ENCODE measurements at regions not wholly inside any gene's neighbourhood (a gene's known extent, or its start where the extent isn't known, plus 50 kb on each side); places are given as distances from the start of the nearest gene placed in this dataset.

- no peak for TF ChIP-seq EZH2phosphoT487 (IDR thresholded peaks at IDR 0.05; ENCODE audit: borderline replicate concordance, low read depth, low read length)
- TF ChIP-seq CTCF (conservative IDR thresholded peaks at IDR 0.05; ENCODE audit: low read length): no peak
These were observed 67.7 kb upstream of the SMARCA2 start for GRCh38 chr9:1947438-1947837.

Measured in OCI-LY7 (cell line).